K562 (cell line): ENCODE measurements at regions not wholly inside any gene's neighbourhood (a gene's known extent, or its start where the extent isn't known, plus 50 kb on each side); places are given as distances from the start of the nearest gene placed in this dataset.

Experiments used
- ATF2 ChIP-seq: sonication (generic); formaldehyde crosslinking; IDR thresholded peaks from 2 replicates; pipeline ENCODE4 v1.8.1; 2022; ENCODE audit warnings: missing genetic modification reagents
- CBX5 ChIP-seq: IDR thresholded peaks from 2 replicates; pipeline ENCODE4 v1.6.1; 2014; ENCODE audit warnings: low read depth, borderline replicate concordance
- CREM ChIP-seq: IDR thresholded peaks from 2 replicates; pipeline ENCODE4 v1.6.1; 2014; ENCODE audit warnings: antibody characterized with exemption, low read depth
- DACH1 ChIP-seq: fragments of 450-650 bp; IDR thresholded peaks from 2 replicates; pipeline ENCODE4 v1.6.1; 2018; ENCODE audit not compliant: partially characterized antibody
- HIVEP1 ChIP-seq: fragments of 250-450 bp; sonication (Bioruptor Pico); IDR thresholded peaks from 2 replicates; pipeline ENCODE4 v1.4.0; 2020; ENCODE audit warnings: mild to moderate bottlenecking
- HMBOX1 ChIP-seq: sonication (generic); IDR thresholded peaks from 2 replicates; pipeline ENCODE4 v1.6.1; 2016
- HNRNPH1 ChIP-seq: fragments of 200-400 bp; formaldehyde crosslinking; optimal IDR thresholded peaks from 2 replicates; pipeline ENCODE3; 2017; ENCODE audit warnings: low read depth, mild to moderate bottlenecking, low read length, moderate library complexity
- MCM3 ChIP-seq: fragments of 450-650 bp; IDR thresholded peaks from 2 replicates; pipeline ENCODE4 v1.6.1; 2016
- MYBL2 ChIP-seq, 2 experiments: fragments of 450-650 bp in 1 of 2; sonication (generic) in 1 of 2; formaldehyde crosslinking in 1 of 2; IDR thresholded peaks; 2 replicates each; pipeline versions ENCODE4 v1.6.1 to v1.8.1; 2017 to 2022; ENCODE audit warnings: borderline replicate concordance in 1 of 2, inconsistent platforms in 1 of 2, low read depth in 1 of 2, mild to moderate bottlenecking in 1 of 2, missing genetic modification reagents in 1 of 2, moderate library complexity in 1 of 2
- NCOA4 ChIP-seq: fragments of 450-650 bp; IDR thresholded peaks from 2 replicates; pipeline ENCODE4 v1.6.1; 2018; ENCODE audit warnings: mild to moderate bottlenecking; ENCODE audit not compliant: partially characterized antibody
- PRDM10 ChIP-seq: fragments of 450-650 bp; IDR thresholded peaks from 2 replicates; pipeline ENCODE4 v1.6.1; 2018; ENCODE audit not compliant: partially characterized antibody
- PREB ChIP-seq: sonication (generic); formaldehyde crosslinking; IDR thresholded peaks from 2 replicates; pipeline ENCODE4 v1.8.1; 2023; ENCODE audit warnings: mild to moderate bottlenecking, missing genetic modification reagents
- RCOR1 ChIP-seq, 2 experiments: IDR thresholded peaks; 2 replicates each; pipeline ENCODE4 v1.6.1; 2012; ENCODE audit warnings: low read depth in 2 of 2, low read length in 2 of 2, borderline replicate concordance in 1 of 2, improper control_type of control experiment in 1 of 2
- TGIF2 ChIP-seq: sonication (generic); formaldehyde crosslinking; IDR thresholded peaks from 2 replicates; pipeline ENCODE4 v1.8.1; 2022; ENCODE audit warnings: mild to moderate bottlenecking, missing genetic modification reagents, moderate library complexity
- TOE1 ChIP-seq, 2 experiments: fragments of 450-650 bp in 1 of 2; sonication (generic) in 1 of 2; formaldehyde crosslinking in 1 of 2; IDR thresholded peaks; 2 replicates each; pipeline versions ENCODE4 v1.7.1 to v1.8.0; 2016 to 2022; ENCODE audit warnings: borderline replicate concordance in 2 of 2, mild to moderate bottlenecking in 2 of 2, antibody characterized with exemption in 1 of 2, inconsistent platforms in 1 of 2, low read depth in 1 of 2, missing genetic modification reagents in 1 of 2, moderate library complexity in 1 of 2
- ZNF140 ChIP-seq: fragments of 250-450 bp; sonication (Bioruptor Pico); IDR thresholded peaks from 2 replicates; pipeline ENCODE4 v1.8.0; 2021; ENCODE audit warnings: moderate library complexity, mild to moderate bottlenecking, inconsistent platforms
- ZNF707 ChIP-seq: fragments of 250-450 bp; sonication (Bioruptor Pico); conservative IDR thresholded peaks from 2 replicates; pipeline ENCODE4 v1.8.0; 2022; ENCODE audit warnings: inconsistent platforms, mild to moderate bottlenecking, moderate library complexity

GRCh38 chr6:27138837-27139755 is 108.4 kb upstream of the PRSS16 start (continued):
- TF ChIP-seq TOE1 (IDR thresholded peaks at IDR 0.05; ENCODE audit: borderline replicate concordance) (peak; percentile 84), TOE1 (CRISPR knock-in tag; IDR thresholded peaks at IDR 0.05; ENCODE audit: borderline replicate concordance, low read depth) (0 out of 2 replicates have a peak, but pooled peaks have one; percentile 25), ATF2 (no peak), HNRNPH1 (no peak), MCM3 (no peak), CBX5 (0 out of 2 replicates have a peak, but pooled peaks have one; percentile 15), TGIF2 (CRISPR knock-in tag) (no peak), CREM (peak; percentile 63), RCOR1 (IDR thresholded peaks at IDR 0.05; ENCODE audit: borderline replicate concordance in 1 of 2, low read depth in 2 of 2, low read length in 2 of 2) (peak in 1 of 2 experiments; percentile 64; a peak in 2 of 4 replicates), MYBL2 (IDR thresholded peaks at IDR 0.05; ENCODE audit: low read depth) (no peak; the same call in 1 of the 2 replicates), MYBL2 (CRISPR knock-in tag; IDR thresholded peaks at IDR 0.05; ENCODE audit: borderline replicate concordance) (no peak), HMBOX1 (0 out of 2 replicates have a peak, but pooled peaks have one; percentile 4), ZNF140 (no peak), ZNF707 (CRISPR knock-in tag) (0 out of 2 replicates have a peak, but pooled peaks have one; percentile 46), HIVEP1 (CRISPR knock-in tag) (peak; percentile 38; the same call in 1 of the 2 replicates), NCOA4 (no peak), PRDM10 (no peak), DACH1 (peak; percentile 10), PREB (CRISPR knock-in tag) (0 out of 2 replicates have a peak, but pooled peaks have one; percentile 14)
